GM18507 (cell line): ENCODE measurements at regions not wholly inside any gene's neighbourhood (a gene's known extent, or its start where the extent isn't known, plus 50 kb on each side); places are given as distances from the start of the nearest gene placed in this dataset.
"Not testable (repeated sequence)": the region's sequence is repeated elsewhere in the genome, so short reads cannot be mapped to it uniquely, and the experiment has no call there.

Experiments used
- DNase-seq: peaks from one replicate; pipeline ENCODE4 v3.0.0; 2011; ENCODE audit warnings: low read depth; ENCODE audit not compliant: insufficient read length; ENCODE audit errors: extremely low spot score
- FAIRE-seq: peaks from 2 replicates; lab custom pipeline; 2011; peaks lifted over from hg19 to GRCh38; lab: Jason Lieb, UNC

DNA sequence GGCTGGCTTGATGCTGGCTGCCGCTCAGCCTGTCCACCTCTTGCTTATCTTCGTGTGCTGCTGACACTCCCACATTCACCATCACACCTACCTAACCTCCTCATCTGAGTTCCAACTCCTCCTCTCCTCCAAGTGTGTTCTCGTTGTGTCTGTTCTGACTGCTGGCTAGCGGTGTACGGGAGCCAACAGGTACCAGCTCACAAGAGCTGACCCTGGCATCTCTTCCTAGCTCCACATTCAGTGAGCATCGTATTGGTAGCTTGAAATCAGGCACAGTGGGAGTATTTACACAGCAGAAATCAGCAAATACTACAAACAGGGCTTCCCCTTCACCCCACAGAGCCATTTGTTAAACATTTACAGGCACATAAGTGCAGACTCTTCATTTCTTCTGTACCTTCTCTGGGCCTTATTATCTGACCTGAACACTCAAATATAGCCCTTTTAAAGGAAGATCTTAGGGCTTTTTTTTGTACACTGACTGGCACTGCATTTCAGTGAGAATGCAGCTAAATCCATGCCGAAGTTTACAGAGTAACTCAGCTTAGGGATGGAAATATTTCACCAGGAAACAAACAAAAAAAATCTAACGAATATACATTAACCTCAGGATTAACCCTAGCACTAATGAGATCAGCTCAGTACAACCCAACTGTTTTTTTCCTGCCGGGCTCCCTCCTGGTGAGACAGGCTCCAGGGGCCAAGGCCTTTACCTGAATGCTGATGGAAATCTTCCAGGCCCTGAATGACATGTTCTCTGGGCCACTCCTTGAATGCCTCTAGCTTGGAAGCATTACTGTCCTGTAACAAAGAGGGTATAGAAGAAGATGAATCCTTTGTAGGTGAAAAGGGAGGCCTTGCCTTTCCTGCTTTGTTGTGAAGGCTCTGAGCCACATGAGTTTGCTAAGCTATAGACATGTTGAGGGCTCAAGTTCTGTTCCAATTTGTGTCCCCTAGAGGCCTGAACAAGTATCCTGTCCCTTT is 150.5 kb upstream of the LPP start:
- FAIRE-seq (no peak), DNase-seq (no peak)

DNA sequence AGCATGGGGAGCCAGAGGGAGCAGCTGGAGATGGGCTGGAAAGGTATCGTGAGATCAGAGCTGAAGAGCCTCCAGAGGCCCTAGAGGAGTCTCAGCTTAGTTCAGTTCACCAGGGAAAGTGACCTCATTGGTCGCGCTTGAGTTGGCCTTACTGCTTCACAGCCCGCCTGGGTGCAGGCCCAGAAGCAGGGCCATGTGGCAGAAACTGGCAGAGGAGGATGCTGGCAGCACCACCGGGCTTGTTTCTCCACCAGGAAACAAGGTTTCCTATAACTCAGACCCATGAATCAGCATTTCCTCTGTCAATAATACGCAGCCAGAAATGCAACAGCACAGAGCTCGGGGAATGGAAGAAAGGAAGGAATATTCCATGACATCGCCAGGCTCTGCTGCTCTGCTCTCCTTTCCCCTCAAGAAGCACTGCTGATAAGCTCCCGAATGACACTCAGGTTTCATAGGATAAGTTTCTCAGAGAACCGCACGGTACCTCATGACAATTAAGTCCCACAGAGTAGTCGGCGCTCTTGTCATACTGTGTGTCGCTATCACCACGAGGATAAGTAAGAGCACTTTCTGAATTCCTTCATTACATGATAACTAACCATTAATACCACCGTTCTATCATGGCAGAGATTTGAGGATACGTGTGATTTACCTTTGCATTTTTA is 147.1 kb upstream of the LPP start:
- DNase-seq (no peak), FAIRE-seq (no peak)

DNA sequence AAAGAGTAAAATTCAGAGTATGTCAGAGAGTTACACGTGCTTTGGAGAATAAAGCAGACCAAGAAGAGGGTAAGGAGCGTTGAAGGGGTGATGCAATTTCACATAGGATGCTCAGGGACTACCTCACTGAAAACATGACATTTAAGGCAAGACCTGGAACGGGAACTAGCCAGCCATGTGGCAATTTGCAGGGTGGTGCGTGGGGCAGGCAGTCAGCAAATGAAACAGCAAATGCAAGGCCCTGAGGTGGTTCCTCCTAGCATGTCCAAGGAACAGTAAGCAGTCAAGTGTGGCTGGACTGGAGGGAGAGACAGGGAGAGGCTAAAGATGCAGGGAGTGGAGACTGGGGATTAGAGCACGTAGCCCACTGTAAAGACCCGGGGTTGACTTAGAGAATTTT is 146.1 kb upstream of the LPP start:
- no peak for FAIRE-seq
- no peak for DNase-seq

DNA sequence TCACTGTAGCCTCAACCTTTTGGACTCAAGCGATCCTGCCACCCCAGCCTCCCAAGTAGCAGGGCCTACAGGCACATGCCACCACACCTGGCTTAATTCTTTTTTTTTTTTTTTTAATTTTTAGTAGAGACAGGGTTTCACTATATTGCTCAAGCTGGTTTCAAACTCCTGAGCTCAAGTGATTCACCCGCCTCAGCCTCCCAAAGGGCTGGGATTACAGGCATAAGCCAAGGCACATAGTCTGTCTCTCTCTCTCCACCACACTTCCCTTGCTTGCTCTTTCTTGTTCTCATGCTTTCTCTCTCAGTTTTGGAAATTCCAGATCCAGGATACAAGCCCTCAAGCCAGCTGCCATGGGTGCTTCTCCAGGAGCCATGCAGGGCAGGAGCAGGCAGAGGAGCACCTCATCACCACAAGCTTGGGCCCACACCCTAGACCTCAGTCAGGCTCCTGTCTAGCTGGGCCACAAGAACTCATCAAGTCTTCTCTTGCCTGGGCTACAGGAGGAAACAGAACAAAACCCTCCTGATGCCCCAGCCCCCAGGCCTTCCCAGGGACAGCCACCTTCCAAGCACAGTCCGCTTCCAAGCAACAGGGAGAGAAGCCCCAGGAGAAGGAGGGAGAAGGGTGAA is 145.3 kb upstream of the LPP start:
- DNase-seq, result no peak
- no peak for FAIRE-seq

DNA sequence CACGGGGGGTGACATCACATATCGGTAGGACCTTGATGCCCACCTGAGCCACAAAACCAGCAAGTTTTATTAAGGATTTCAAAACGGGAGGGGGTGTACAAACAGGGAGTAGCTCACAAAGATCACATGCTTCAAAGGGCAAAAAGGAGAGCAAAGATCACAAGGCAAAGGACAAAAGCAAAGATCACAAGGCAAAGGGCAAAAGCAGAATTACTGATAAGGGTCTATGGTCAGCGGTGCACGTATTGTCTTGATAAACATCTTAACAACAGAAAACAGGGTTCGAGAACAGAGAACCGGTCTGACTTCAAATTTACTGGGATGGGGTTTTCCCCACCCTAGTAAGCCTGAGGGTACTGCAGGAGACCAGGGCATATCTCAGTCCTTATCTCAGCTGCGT is 143.5 kb upstream of the LPP start:
- DNase-seq (no peak), FAIRE-seq (no peak)

DNA sequence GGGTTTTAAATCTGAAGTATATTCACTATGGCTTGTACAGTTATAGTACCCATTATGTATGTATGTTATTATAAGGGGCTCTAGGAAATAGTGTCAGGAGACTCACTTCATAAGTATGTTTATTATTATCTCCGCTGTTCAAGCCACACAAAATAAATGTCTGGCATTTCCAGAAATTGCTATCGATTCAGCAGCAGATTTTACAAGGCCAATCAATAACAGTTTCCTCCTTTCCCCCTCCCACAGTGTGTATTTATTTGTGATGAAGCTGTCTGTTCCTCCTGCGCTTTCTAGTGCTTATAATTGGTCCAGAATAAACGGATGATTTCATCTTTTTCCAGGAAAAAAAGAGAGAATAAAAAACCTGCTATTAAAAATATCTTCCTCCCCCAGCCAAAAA is 134.2 kb upstream of the LPP start:
- FAIRE-seq (no peak), DNase-seq (no peak)

DNA sequence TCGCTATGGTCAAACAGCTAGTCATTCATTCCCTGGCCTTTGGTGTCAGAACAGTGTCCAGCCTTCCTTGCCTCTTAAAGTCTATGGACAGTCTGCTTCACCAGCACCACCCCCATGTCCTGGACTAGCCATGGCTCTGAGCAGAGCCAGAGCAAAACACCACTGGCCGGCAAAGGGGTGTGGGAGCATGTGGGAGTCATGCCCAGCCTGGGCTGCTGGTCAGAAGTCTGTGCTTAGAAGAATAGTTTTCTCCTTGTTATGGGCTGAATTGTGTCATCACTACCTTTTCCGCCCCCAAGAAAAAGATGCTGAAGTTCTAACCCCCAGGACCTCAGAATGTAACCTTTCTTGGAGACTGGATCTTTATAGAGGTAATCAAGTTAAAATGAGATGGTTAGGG is 132.9 kb upstream of the LPP start:
- FAIRE-seq (no peak), DNase-seq (no peak)

DNA sequence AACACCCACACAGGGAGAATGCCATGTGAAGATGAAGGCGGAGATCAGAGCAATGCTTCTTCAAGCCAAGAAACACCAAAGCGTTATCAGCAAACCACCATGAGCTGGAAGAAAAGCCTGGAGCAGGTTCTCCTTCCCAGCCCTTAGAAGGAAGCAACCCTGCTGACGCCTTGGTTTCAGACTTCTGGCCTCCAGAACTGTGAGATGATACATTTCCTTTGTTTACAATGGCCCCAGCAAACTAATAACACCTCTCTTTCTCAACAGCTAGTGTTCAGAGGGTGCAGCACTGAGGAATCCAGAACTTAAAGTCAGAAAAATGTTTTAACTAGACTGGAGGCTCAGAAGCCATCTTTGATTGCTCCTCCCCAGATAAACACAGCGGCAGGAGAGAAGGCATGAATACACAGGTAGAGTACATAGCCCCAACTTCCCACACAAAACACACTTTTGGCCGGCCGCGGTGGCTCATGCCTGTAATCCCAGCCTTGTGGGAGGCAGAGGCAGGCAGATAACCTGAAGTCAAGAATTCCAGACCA is 132.4 kb upstream of the LPP start:
- DNase-seq, result no peak

DNA sequence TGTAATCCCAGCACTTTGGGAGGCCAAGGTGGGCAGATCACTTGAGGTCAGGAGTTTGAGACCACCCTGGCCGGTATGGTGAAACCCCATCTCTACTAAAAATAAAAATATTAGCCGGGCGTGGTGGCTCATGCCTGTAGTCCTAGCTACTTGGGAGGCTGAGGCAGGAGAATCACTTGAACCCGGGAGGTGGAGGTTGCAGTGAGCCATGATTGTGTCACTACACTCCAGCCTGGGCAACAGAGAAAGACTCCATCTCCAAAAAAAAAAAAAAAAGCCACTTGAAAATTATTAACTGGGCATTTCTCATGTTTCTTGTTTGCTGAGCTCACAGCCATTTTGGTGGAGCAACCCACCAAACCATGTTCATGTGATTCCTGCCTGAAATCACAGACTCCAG is 131.1 kb upstream of the LPP start:
- FAIRE-seq, DNase-seq: not testable (repeated sequence)

More for the DNA sequence above, 132.4 kb upstream of the LPP start:
- FAIRE-seq, result no peak

DNA sequence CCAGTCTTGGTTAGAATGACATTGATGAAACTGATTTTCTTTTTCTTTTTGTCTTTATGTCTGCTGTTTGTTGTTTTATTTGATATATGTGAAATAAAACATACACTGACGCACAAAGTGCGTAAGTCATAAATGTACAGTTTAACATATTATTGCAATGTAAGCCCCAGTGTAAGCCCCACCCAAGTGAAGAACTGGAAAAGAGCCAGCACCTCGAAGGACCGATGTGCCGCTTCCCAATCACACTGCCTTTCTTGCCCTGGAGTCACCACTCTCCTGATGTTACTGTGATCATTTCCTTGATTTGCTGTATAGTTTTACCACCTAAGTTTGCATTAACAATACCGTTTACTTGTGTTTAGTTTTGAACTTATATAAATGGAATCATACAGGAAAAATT is 128.4 kb upstream of the LPP start:
- DNase-seq (no peak), FAIRE-seq (no peak)

DNA sequence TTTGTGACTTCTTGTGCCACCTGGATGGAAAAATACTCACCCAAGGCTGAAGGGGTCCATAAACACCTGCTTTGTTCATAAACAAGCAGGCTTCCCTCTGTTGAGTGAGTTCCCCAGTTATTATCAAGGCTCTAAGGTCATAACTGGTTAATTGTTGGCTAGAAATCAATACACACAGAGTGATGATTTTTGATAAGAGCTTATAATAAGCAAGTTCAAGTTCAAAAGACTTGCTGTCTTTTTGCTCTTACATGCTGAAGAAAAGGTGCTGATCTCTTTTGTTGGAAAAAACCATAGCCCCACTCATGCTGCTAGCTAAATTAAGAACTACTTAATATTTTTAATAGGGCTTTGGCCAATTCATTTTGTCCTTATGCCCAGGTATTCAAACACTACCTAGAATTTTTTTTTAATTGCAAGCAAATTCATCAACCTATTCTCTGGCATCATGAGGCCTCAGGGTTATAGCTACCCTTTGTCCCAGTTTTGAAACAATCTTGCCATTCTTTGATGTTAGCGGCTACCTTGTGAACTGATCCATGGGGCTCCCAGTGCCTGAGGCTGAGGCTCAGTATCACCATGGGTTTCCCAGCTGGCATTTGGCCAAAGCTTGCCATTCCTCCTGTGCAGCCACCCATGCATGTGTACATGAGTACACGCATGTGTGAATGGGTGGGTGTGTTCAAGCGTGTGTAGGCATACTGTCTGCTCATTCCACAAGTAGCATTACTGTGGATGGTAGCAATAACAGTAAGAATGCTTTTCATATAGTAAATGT is 127.6 kb upstream of the LPP start:
- FAIRE-seq (no peak), DNase-seq (no peak)

DNA sequence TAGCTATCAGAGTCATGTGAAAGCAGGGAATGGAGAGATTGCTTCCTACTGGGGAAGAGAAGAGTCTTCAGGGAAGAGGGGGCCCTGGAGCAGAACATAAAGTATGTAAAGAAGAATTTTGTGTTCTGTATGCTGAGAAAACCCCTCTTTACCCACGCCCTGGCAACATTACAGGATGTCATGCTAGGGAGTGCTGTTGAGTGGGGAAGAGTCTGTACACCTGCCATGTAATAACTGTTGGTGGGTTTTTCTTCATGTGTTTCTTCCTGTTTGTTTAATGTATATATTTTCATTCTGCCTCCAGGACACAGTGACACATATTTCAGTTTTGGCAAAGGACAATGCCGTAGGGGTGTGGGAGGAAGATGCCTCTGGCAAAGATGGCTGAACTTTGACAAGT is 122.8 kb upstream of the LPP start:
- DNase-seq (no peak), FAIRE-seq (no peak)

DNA sequence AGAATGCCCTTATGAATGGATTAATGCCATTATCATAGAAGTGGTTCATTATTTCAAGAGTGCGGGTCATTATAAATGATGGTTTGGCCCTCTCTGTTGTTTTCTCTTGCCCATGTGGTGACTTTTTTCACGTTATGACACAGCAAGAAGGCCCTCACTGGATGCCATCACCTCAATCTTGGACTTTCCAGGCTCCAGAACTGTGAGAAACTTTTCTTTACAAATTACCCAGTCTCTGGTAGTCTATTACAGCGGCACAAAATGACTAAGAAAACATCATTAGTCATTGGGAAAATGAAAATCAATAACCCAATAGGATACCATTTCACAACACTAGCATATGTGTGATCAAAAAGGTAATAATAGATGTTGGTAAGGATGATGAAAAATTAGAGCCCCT is 119.0 kb upstream of the LPP start:
- DNase-seq (no peak), FAIRE-seq (no peak)

DNA sequence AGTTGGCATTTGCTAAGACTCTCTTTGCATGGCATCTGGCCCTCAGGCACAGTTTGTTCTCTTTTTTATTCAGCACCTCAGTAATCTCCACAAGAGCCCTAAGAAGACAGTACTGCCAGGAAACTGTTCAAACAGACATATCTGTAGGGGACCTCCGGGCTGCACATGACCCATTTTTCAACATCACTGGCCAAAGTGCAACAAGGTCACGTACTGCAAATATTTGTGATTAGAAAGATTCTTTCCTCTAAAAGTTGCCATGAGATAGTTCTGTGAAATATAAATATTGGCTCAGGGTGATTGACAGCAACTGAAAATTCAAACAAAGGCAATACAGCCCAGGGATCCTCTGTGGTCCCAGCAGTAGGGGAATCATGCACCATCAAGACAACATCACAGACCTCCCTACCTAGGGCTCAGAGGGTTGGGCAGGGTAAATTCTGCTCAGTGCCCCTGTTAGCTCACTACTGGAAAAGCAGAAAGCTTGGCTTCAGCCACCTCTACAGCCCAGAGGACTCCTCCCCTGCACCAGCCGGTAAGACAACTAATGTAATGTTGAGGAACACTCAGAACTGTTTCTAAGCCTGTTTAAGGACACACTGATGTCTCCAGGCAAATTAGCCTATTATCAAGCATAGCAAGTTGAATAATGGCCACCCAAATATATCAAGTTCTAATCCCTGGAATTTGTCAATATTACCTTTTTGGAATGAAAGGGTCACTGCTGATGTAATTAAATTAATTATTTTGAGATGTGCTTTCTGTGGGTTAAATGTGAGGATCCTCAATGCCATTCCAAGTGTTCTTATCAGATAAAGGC is 117.4 kb upstream of the LPP start:
- FAIRE-seq (no peak), DNase-seq (no peak)

DNA sequence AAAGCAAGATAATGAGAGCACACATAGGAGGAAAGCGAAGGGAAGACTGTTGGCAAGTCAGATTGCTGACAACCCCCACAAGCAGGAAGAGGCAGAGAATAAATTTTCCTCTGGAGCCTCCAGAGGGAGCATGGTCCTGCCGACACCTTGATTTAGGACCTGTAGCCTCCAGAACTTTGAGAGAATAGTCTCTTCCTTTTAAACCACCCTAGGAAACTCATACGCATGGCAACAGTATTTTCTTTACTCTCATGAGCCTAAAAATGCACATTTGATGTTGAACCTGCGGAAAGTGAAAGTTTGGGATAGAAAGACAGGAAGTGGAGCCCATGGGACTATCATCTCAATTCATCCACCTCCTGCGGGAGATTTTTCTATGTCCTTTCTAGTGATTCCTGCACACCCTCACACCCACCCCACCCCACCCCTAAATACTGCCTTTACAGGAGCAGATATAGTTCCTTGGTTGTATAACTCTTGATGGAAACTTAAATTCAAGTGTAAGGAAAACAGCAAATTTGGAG is 116.7 kb upstream of the LPP start:
- FAIRE-seq, result no peak
- DNase-seq, result no peak

DNA sequence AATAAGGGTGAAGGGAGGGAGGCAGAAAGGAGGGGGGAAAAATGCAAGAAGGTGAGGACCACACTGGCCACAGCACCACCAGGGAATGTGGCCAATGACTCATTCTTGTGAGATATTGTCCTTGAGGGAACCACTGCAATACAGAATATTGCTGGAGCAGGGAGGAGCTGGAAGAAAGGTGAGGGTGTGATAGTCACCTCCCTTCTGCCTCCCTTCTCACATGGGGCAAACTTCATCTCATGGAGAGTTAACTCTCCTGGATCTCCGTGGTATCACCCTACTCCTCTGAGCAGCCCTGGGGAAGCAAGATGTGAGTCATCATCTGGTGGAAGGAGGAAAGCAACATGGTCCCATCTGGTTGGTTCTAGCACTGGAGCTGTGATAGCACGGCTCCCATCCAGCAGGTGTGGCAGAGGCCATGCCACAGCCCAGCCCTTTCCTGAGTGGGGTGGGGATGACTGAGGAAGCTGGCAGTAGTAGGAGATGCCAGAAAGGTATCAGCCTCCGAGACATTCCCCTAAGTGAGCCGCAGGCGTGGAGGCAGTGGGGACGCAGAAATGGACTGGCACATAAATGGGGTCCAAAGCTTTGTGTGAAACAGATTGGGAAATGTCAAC is 115.9 kb upstream of the LPP start:
- FAIRE-seq (no peak), DNase-seq (no peak)

DNA sequence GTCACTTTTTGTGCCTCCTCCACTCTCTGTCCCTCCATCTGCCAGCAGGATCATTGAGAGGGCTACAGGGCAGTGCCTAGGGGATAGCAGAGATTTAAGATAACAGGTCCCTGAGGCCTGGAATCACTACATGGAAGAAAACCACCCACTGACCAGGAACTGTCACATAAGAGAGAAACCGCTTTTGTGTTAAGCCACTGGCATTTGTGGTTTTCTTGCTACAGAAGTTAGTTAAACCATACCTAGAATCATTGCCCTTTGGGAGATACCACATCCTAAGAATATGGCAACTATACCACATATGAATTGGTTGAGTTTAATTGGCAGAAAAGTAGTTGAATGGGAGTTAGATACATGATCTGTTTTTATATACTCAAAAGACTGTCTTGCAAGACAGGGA is 112.8 kb upstream of the LPP start:
- no peak for FAIRE-seq
- DNase-seq, result no peak

DNA sequence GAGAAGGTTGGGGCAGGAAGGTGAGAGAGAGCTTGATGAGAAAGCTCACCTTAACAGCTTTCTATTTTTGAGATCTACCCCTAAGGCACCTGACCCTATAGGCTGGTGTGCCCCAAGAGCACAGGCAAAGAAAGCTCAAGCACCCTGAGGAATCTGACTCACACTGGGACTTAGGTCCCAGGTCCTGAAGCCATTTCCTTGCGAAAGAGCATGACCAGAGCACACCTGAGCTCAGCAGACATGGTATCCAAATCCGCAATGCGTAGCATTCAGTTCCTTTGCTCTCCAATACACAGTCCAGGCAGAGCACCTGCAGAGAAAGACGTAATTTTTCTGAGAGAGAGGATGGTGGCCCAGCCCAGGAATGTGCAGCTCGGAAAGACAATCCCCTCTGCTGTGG is 112.1 kb upstream of the LPP start:
- DNase-seq, result no peak
- no peak for FAIRE-seq
